ENCODE measurements at regions not wholly inside any gene's neighbourhood (a gene's known extent, or its start where the extent isn't known, plus 50 kb on each side); places are given as distances from the start of the nearest gene placed in this dataset.
"Not testable (repeated sequence)": the region's sequence is repeated elsewhere in the genome, so short reads cannot be mapped to it uniquely, and the experiment has no call there.

DNA sequence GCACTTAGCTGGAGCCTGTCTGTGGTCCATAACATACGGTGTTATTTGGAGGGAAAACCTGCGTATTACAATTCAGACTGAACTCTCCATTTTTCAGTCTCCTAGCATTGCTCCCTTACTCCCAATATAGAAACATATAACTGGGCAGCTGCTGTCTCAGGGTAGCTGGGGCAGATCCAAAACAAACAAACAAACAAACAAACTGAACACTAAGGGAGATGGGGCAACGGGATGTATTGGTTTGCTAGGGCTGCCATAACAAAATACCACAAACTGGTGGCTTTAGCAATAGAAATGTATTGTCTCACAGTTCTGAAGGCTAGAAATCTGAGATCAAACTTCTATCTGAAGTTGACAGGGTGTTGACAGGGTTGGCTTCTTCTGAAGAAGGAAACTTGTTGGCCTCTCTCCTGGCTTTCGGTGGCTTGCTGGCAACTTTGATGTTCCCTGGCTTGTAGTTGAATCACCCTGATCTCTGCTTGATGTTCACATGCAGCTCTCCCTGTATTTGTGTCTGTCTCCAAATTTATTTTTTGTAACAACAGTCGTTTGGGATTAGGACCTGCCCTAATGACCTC lies 329.3 kb upstream of the ZNF804A start:
- DNase-seq: no peak

DNA sequence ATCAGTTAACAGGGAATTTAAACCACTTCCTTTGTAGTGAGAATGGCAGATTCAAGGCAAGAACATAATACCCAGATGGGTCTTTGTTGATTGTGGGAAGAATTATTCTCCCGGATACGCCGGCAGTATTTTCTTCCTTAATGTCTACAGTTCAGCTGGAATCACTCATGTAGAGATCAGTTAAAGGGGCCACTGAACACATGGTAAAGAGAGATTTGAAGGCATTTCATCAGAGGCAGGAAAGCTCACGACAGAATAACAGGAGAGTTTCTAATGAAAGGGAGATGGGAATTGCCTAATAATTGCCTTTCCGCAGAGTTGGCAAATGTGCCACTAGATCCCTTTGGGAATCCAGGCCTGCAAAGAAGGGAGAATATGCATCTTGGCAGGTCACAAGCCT lies 327.7 kb upstream of the ZNF804A start:
- no peak for DNase-seq

DNA sequence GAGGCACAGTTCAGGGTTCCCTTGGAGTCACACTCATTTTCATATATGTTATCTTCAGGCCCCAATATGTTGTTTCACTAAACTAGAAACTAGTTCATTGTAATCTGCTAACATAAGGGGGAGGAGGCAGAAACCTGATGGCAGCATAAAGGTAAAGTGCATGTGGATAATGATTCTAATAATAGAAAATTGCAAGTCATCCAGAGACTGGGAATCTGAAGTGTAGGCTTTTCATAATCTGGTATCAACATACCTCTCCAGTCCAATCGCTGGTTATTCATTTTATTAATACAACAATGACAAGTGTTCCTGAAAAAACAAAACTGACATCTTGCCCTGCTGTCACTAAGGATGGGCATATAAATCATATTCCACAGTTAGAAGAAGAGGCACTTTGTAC lies 326.3 kb upstream of the ZNF804A start:
- DNase-seq: no peak

DNA sequence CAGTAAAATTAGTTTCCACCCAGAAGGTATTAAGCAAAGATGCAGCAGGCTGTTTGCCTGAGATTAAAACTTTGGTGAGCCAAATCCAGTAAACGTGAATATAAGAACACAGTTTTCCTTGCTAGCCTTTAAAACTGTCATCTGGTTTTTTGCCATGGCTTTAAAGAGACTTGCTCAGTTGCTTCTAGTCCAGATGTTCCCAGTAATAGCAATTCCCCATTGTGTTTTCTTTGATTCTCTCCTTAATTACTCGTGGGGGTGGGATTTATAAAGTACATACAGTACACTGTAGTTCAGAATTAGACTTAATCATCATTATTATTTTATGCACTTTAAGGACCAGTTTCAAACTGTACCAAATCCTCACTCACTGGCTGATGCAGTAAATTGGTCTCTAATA lies 303.5 kb upstream of the ZNF804A start:
- no peak for DNase-seq

DNA sequence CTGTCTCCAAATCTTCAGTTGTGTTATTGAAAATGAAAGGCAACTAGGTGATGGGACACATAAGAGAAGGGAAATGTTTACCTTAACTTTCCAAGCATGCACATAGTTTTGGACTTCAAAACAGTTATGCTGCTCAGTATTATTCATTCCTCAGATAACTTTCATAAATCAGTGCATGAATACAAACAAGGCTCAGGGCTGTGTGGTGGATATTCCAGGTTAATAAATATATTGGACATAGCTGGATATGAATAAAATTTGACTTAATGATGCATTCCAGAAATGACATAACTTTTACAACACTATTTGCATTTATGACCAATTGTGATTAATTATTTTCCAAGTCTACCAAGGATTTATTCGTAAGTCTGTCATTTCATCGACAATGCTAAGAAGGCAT lies 301.2 kb upstream of the ZNF804A start:
- DNase-seq: no peak

DNA sequence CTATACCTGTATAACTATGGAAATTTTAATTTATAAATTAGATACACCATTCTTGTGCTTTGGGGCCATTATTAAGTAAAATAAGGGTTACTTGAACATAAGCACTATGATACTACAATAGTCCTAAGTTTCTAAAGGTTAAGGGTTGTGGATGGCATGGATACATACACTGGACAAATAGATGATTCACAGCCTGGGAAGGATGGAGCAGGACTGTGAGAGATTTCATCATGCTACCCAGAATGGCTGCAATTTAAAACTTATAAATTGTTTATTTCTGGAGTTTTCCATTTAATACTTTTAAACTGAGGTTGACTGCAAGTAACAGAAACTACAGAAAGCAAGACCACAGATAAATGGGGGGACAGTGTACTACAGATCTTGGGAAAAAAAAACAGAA lies 295.8 kb upstream of the ZNF804A start:
- DNase-seq: no peak

DNA sequence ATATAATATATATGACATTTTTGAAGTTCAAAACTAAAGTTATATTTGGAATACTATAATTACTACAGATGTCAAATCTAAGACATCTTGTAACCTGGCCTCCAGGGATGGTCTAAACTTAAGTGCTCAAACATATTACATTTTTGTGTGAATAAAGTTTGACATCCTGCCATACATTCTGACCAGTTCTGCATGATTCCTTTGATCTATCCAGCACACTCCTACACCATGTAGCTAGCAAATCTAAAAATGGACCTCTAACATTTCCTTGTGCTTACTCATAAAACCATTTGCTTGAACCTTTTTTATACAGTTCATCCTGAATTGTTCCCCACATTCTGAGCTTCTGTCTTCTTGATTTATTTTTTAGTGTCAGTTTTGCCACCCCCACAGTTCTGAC lies 294.3 kb upstream of the ZNF804A start:
- DNase-seq: no peak

DNA sequence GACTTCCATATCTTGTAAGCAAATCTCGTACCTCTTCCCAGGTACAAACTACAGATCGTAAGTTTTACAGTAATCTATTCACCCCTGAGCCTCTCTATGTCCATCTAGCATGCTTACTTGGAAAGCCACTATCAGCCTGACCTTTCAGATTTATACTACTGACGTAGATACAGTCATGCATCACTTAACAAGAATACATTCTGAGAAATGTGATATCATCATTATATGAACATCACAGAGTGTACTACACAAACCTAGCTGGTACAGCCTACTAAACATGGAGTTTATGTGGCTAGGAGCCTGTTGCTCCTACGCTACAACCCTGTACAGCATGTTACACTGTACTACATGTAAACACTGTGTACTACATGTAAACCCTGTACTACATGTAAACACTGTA lies 293.2 kb upstream of the ZNF804A start:
- no peak for DNase-seq

DNA sequence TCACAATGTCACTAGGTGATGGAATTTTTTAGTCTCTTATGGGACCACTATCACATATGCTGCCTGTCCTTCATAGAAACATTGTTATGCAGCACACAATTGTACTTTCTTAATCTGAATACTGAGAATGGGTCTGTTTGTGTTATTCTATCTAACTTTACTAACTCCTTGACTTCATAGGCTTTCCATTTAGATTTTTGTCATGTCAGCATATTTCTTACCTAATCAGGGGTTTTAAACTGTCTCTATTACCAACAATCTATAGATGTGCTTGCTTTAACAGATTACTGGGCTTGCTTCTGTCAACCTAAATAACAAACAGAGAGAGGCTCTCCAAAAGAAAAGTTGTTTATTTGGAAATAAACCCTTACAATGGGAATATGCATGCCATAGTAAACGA lies 289.6 kb upstream of the ZNF804A start:
- DNase-seq: no peak

DNA sequence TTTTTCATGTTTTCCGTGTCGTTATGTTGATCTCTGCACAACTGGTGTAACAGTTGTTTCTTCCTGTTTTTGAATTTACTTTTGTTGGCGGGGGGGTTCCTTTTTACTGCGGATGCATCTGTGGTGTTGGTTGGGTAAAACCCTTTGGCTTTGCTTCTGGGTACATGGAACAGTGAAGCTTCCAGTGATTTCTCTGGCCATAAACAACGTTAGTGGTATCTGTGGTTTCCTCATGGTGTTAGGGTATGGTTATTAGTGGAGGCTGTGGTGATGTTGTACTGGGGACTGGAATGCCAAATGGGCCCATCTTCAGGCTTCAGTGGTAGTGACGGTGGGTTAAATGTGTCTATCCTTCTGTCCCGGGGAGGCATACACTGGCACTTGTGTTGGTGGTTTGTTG lies 285.4 kb upstream of the ZNF804A start:
- no peak for DNase-seq

DNA sequence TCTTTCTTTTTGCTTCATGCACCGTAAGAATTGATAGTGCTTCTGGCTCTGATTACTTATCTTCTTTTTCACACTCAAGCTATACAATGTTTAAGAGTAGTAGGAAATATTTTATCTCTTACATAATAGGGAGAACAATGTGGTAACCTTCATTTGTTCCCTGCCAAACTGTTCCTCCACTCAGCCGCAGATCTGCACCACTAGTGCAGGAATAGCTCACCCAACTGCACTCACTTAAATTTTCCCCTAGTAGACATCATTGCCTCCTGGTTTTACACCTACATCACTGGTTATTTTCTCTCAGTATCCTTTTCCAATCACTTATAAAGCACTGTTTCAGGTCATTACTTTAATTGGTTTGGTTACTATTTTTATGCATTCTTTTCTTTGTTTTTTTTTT lies 283.5 kb upstream of the ZNF804A start:
- DNase-seq: no peak

DNA sequence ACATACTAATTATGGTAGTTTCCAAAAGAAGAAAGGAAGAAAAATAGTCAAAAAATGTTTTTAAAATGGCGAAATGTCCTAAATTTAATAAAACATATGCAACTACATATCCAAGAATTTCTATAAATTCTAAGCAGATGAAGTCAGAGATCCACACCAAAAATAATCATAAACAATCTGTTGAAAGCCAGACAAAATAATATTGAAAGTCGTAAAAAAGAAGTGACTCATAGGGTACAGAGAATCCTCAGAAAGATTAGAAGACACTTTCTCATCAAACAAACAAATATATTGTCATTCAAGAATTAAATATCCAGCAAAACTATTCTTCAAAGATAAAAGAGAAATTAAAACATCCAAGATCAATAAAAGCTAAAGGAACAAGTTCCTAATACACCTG lies 281.4 kb upstream of the ZNF804A start:
- no peak for DNase-seq

DNA sequence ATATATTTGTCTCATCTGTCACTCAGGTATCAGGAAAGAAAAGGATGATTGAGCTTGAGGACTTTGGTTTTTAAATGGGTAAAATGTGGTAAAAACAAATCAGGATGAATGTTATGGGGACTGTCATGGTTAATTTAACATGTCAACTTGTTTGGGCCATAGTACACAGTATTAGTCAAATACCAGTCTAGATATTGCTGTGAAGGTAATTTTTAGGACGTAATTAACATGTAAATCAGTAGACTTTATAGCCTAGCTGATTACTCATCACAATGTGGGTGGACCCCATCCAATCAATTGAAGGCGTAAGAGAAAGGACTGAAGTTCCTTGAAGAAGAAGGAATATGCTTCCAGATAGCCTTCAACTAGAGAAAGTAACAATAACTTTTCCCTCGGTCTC lies 275.7 kb upstream of the ZNF804A start:
- DNase-seq: no peak

DNA sequence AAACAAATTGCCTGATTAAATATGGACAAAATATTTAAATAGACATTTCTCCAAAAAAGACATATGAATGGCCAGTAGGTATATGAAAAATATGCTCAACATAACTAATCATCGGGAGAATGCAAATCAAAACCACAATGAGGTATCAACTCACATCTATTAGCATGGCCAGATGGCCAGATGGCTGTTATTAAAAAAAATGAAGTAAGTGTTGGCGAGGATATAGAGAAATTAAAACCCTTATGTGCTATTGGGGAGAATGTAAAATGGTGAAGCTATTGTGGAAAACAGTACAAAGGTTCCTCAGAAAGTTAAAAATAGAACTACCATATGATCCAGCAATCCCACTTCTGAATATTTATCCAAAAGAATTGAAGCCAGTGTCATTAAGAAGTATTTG lies 272.3 kb upstream of the ZNF804A start:
- no peak for DNase-seq

DNA sequence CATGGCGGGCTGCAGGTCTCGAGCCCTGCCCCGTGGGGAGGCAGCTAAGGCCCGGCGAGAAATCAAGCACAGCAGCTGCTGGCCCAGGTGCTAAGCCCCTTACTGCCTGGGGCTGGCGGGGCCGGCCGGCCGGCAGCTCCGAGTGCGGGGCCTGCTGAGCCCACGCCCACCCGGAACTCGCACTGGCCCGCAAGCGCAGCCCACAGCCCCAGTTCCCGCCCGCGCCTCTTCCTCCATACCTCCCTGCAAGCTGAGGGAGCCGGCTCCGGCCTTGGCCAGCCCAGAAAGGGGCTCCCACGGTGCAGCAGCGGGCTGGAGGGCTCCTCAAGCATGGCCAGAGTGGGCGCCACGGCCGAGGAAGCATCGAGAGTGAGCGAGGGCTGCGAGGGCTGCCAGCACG lies 270.5 kb upstream of the ZNF804A start:
- not testable (repeated sequence) for DNase-seq

DNA sequence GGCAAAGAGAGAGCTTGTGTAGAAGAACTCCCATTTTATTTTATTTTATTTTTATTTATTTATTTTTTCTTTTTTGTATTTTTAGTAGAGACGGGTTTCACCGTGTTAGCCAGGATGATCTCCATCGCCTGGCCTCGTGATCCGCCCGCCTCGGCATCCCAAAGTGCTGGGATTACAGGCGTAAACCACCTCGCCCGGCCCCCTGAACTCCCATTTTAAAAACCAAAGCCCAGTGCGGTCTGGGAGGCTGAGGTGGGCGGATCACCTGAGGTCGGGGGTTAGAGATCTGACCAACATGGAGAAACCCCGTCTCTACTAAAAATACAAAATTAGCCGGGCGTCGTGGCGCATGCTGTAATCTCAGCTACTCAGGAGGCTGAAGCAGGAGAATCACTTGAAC lies 267.8 kb upstream of the ZNF804A start:
- not testable (repeated sequence) for DNase-seq

DNA sequence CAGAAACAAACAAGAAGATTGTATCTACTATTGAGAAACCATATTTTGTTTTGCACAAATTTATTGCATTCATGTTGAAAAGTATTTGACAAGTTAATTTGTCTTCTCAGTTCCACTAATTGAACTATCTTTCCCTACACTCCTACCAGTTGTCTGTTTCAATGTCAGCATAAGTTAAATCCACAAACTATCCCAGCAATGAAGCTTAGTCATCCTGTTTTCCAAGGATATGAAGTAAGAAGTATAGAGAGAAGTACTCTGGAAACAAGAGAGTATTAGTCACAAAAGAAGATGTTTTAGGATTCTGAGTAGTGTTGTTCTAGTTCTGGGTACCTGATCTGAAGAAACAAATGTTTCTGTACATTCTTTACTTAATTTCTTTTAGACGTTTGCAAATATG lies 261.6 kb upstream of the ZNF804A start:
- DNase-seq: no peak

DNA sequence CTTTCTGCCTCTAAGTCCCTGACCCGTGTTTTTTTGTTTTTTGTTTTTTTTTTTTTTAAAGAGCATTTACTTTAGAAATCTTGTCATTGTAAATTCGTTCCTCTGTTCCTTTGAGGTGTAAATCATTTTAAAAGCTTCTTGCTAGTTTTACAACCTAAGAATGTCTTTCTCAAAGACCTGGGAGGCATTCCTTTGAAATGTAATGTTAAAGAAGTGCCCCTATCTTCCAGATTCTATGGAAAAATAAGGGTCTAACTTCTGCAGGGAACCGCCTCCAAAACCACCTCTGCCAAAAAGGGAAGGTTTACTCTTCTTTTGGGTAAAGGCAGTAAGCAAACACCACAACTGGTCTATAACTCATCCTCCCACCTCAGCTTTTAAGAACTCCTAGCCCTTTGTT lies 259.6 kb upstream of the ZNF804A start:
- no peak for DNase-seq

DNA sequence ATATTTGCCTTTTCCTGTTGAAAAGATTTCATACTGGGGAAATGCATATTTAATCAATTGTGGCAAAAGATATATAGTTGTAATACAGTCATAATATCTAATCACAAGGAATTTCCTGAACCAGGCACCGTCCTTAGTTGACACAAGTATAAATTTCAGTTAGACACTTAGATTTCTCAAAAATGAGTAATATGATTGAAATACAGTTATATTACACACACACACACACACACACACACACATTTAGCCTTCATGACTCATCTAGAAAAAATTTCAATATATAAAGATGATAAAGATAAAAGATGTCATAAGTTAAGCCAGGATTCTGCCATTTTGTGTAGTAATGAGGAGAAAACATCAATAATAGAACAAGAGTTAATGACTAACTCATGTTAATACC lies 258.4 kb upstream of the ZNF804A start:
- no peak for DNase-seq

DNA sequence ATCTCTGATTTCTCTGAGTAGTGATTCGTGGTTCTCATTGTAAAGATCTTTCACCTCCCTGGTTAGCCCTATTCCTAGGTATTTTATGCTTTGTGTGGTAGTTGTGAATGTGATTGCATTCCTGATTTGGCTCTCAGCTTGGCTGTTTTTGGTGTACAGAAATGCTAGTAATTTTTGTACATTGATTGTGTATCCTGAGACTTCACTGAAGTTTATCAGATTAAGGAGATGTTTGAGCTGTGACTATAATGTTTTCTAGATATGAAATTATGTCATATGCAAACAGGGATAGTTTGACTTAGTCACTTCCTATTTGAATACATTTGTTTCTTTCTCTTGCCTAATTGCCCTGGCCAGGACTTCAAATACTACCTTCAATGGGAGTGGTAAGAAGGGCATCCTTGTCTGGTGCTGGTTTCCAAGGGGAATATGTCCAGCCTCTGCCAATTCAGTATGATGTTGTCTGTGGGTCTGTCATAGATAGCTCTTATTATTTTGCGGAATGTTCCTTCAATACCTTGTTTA lies 251.9 kb upstream of the ZNF804A start:
- DNase-seq: no peak

DNA sequence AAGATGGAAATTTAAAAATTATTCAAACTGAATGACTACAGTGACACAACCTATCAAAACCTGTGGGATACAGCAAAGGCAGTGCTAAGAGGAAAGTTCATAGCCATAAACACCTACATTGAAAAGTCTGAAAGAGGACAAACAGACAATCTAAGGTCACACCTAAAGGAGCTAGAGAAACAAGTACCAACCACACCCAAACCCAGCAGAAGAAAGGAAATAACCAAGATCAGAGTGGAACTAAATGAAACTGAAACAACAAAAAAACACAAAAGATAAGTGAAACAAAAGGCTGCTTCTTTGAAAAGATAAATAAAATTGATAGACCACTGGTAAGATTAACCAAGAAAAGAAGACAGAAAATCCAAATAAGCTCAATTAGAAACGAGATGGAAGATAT lies 247.2 kb upstream of the ZNF804A start:
- DNase-seq: no peak

DNA sequence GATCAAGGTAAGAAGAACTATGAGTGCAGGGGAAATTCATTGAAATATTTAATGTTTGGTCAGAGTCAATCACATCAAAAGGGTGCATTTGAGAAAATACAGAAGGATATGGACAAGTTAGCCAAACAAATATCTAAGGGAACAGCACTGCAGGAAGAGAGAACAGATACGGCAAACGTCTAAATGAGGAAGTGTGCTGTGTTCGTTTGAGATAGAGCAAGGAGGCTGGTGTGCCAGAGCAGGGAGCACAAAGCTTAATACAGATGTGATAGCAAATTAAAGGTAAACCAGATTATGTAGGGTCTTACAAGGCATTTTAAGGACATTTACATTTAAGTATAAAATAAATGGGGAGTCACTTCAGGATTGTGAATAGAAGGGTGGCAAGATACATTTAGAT lies 241.3 kb upstream of the ZNF804A start:
- no peak for DNase-seq

DNA sequence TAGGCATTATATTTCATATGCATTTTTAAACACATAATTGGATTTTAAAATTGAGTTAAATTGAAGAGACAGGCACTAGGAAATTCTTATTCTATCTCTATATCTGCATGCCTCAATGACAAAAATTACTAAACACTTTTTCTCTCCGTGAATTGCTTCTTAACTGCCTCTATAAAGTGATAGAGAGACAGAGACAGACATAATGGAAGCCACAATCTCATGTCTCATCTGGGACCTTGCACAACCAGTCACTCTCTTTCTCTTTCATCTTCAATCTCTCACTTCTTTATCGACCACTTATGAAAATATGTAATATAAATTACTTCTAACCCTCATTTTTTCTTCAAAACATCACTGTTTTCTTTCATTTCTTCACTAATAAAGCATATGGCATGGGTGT lies 238.9 kb upstream of the ZNF804A start:
- DNase-seq: no peak

DNA sequence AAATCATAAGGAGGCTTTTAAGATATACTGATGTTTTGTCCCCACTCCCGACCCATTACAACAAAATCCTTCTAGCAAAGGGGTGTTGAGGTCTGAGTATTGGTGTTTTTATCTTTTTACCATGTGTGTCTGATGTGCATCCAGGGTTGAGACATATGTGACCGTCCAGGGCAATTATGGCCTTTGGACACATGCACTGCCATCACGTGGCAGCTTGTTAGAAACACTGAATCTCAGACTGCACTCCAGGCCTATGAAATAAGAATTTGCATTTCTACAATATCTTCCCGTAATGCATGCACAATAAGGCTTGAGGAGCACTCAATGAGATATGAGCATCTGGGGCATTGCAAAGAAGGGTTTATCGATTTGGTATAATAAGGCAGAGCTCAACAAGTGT lies 235.1 kb upstream of the ZNF804A start:
- no peak for DNase-seq

DNA sequence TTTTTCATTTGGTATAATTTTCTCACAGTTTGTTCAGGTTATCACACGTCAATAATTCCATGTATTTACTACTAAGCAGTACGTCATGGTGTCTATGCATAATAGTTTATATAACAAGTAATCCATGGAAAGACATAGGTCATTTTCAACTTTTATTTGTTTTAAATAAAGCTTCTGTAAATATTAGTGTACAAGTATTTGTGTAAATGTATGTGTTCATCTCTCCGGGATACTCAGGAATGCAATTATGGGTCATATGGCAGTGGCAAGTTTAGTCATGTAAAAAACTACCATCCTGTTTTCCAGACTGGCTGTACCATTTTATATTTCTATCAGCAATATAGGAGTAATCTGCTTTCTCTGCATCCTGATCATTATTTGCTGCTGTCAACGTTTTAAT lies 231.1 kb upstream of the ZNF804A start:
- no peak for DNase-seq

DNA sequence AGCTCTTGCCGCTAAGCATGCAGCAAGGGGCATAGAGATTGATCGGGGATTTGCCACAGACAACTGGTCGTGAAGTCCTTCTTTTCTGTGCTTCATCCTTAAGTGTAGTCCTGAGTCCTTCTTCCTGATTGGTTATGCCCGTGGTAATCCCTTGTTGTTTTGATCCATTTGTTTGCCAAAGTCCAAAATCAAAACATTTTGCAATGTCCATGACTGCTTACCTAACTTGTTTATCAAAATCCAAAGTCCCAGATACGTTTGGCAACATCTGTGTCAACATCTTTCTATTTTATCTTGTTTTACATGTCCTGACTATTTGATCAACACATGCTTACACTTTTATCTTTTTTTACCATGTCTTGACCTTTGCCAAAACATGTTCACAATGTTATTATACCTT lies 229.0 kb upstream of the ZNF804A start:
- DNase-seq: no peak
